ENCODE measurements at regions not wholly inside any gene's neighbourhood (a gene's known extent, or its start where the extent isn't known, plus 50 kb on each side); places are given as distances from the start of the nearest gene placed in this dataset.

GRCh38 chr22:48905206-48905975 lies 922.3 kb downstream of the BRD1 start:
- DNase-seq = no peak

GRCh38 chr22:48902983-48903650 lies 924.6 kb downstream of the BRD1 start:
- DNase-seq = no peak

GRCh38 chr22:48902001-48902869 lies 925.4 kb downstream of the BRD1 start:
- no peak for DNase-seq

GRCh38 chr22:48901324-48901723 lies 926.3 kb downstream of the BRD1 start:
- DNase-seq = no peak

- no peak for DNase-seq
These were observed 927.0 kb downstream of the BRD1 start for GRCh38 chr22:48900626-48901025.

- DNase-seq = no peak
These were observed 927.4 kb downstream of the BRD1 start for GRCh38 chr22:48900327-48900597.

- no peak for DNase-seq
These were observed 927.9 kb downstream of the BRD1 start for GRCh38 chr22:48899523-48900326.

GRCh38 chr22:48898524-48899250 lies 929.0 kb downstream of the BRD1 start:
- no peak for DNase-seq

GRCh38 chr22:48897645-48898370 lies 929.9 kb downstream of the BRD1 start:
- DNase-seq = no peak

- no peak for DNase-seq
These were observed 930.7 kb downstream of the BRD1 start for GRCh38 chr22:48896766-48897644.

GRCh38 chr22:48895831-48896765 lies 931.6 kb downstream of the BRD1 start:
- no peak for DNase-seq

- no peak for DNase-seq
These were observed 932.3 kb downstream of the BRD1 start for GRCh38 chr22:48895336-48895735.

GRCh38 chr22:48894804-48895250 lies 932.8 kb downstream of the BRD1 start:
- DNase-seq = no peak

- DNase-seq = no peak
These were observed 933.5 kb downstream of the BRD1 start for GRCh38 chr22:48894064-48894671.

- DNase-seq = no peak
These were observed 934.2 kb downstream of the BRD1 start for GRCh38 chr22:48893288-48894063.

GRCh38 chr22:48892578-48893287 lies 934.9 kb downstream of the BRD1 start:
- no peak for DNase-seq
